ENCODE measurements at regions not wholly inside any gene's neighbourhood (a gene's known extent, or its start where the extent isn't known, plus 50 kb on each side); places are given as distances from the start of the nearest gene placed in this dataset.

GRCh38 chr3:34016925-34017587 lies 218.6 kb downstream of the PDCD6IP start:
- DNase-seq (ENCODE audit: low spot score) (no peak), ATAC-seq (ENCODE audit: low FRiP score) (no peak)
- TF ChIP-seq CTCF (IDR thresholded peaks at IDR 0.05), result no peak

GRCh38 chr3:34017757-34018156 lies 219.3 kb downstream of the PDCD6IP start:
- DNase-seq (ENCODE audit: low spot score) (no peak), ATAC-seq (ENCODE audit: low FRiP score) (no peak)
- TF ChIP-seq CTCF (IDR thresholded peaks at IDR 0.05), result no peak

- DNase-seq (ENCODE audit: low spot score) (no peak), ATAC-seq (ENCODE audit: low FRiP score) (no peak)
- TF ChIP-seq CTCF (IDR thresholded peaks at IDR 0.05), result no peak
Observed at GRCh38 chr3:34019158-34019557, 220.7 kb downstream of the PDCD6IP start.

GRCh38 chr3:34020170-34020569 lies 221.7 kb downstream of the PDCD6IP start:
- ATAC-seq (ENCODE audit: low FRiP score) (no peak), DNase-seq (ENCODE audit: low spot score) (no peak)
- no peak for TF ChIP-seq CTCF (IDR thresholded peaks at IDR 0.05)

GRCh38 chr3:34020726-34021680 lies 222.6 kb downstream of the PDCD6IP start:
- ATAC-seq (ENCODE audit: low FRiP score) (no peak), DNase-seq (ENCODE audit: low spot score) (no peak)
- TF ChIP-seq CTCF (IDR thresholded peaks at IDR 0.05), result no peak

GRCh38 chr3:34022147-34022546 lies 223.7 kb downstream of the PDCD6IP start:
- no peak for TF ChIP-seq CTCF (IDR thresholded peaks at IDR 0.05)
- DNase-seq (ENCODE audit: low spot score) (no peak), ATAC-seq (ENCODE audit: low FRiP score) (no peak)

Measured in omental fat pad (tissue), 3 donors.